GM23338 (cell line): ENCODE measurements at regions not wholly inside any gene's neighbourhood (a gene's known extent, or its start where the extent isn't known, plus 50 kb on each side); places are given as distances from the start of the nearest gene placed in this dataset.

Source experiments
- ATAC-seq: fragments of 200-7000 bp; cut with Tn5 transposase; 3 replicates; pipeline ENCODE4 v1.9.1; 2020
- DNase-seq: peaks from one replicate; pipeline ENCODE4 v3.0.0-alpha.2; 2015; ENCODE audit warnings: low spot score
- H2AFZ ChIP-seq: fragments of 200-600 bp; sonication (generic); 2 replicates; pipeline ENCODE4 v1.8.0; 2016; ENCODE audit warnings: antibody characterized with exemption, mild to moderate bottlenecking, moderate library complexity
- H3F3A ChIP-seq: fragments of 200-600 bp; sonication (generic); replicated peaks from 2 replicates; pipeline ENCODE4 v1.8.0; 2017; ENCODE audit warnings: antibody characterized with exemption, mixed run types, low read depth
- H3K27ac ChIP-seq: fragments of 200-600 bp; sonication (generic); 2 replicates; pipeline ENCODE4 v1.6.1; 2016; ENCODE audit warnings: low read depth
- H3K27me3 ChIP-seq: fragments of 200-600 bp; sonication (generic); 2 replicates; pipeline ENCODE4 v1.8.0; 2016; ENCODE audit warnings: mild to moderate bottlenecking, mixed run types, moderate library complexity; ENCODE audit not compliant: insufficient read depth
- H3K36me3 ChIP-seq: fragments of 200-600 bp; sonication (generic); 2 replicates; pipeline ENCODE4 v1.8.0; 2016; ENCODE audit warnings: mild to moderate bottlenecking; ENCODE audit not compliant: insufficient read depth
- H3K4me1 ChIP-seq: fragments of 200-600 bp; sonication (generic); 2 replicates; pipeline ENCODE4 v1.8.0; 2016; ENCODE audit warnings: mild to moderate bottlenecking, moderate library complexity; ENCODE audit not compliant: insufficient read depth
- H3K4me2 ChIP-seq: fragments of 200-600 bp; sonication (generic); 2 replicates; pipeline ENCODE4 v1.7.1; 2017; ENCODE audit warnings: mixed run types
- H3K4me3 ChIP-seq: fragments of 200-600 bp; sonication (generic); 2 replicates; pipeline ENCODE4 v1.6.1; 2016; ENCODE audit warnings: mixed run types
- H3K79me2 ChIP-seq: fragments of 200-600 bp; sonication (generic); replicated peaks from 2 replicates; pipeline ENCODE4 v1.8.0; 2017; ENCODE audit warnings: mild to moderate bottlenecking; ENCODE audit not compliant: insufficient read depth
- H3K9me2 ChIP-seq: fragments of 200-600 bp; sonication (generic); 2 replicates; pipeline ENCODE4 v1.8.0; 2017; ENCODE audit not compliant: insufficient read depth
- H4K20me1 ChIP-seq: fragments of 200-600 bp; sonication (generic); replicated peaks from 2 replicates; pipeline ENCODE4 v1.8.0; 2017; ENCODE audit warnings: mild to moderate bottlenecking; ENCODE audit not compliant: insufficient read depth
- H3K27ac Mint-ChIP-seq: 2 replicates; pipeline ENCODE4 v1.8.0; 2020; ENCODE audit warnings: inconsistent platforms, mild to moderate bottlenecking, moderate library complexity, mixed read lengths
- H3K27me3 Mint-ChIP-seq: 3 replicates; pipeline ENCODE4 v1.8.0; 2022; ENCODE audit warnings: low read depth, mild to moderate bottlenecking, moderate library complexity, mixed read lengths, inconsistent platforms; ENCODE audit not compliant: insufficient read depth, poor library complexity
- H3K36me3 Mint-ChIP-seq: 3 replicates; pipeline ENCODE4 v1.8.0; 2021; ENCODE audit warnings: low read depth, mild to moderate bottlenecking, inconsistent platforms, moderate library complexity, mixed read lengths
- H3K4me1 Mint-ChIP-seq: 3 replicates; pipeline ENCODE4 v1.8.0; 2020; ENCODE audit warnings: mild to moderate bottlenecking, inconsistent platforms, mixed read lengths
- H3K4me3 Mint-ChIP-seq: 3 replicates; pipeline ENCODE4 v1.8.0; 2021; ENCODE audit warnings: moderate library complexity, mild to moderate bottlenecking, inconsistent platforms, mixed read lengths
- H3K9me3 Mint-ChIP-seq: 3 replicates; pipeline ENCODE4 v1.8.0; 2020; ENCODE audit warnings: moderate library complexity, mild to moderate bottlenecking, inconsistent platforms, mixed read lengths
- CREB1 ChIP-seq: fragments of 250-450 bp; sonication (Bioruptor Pico); IDR thresholded peaks from 2 replicates; pipeline ENCODE4 v1.5.0; 2020; ENCODE audit warnings: low read depth, mild to moderate bottlenecking, moderate library complexity
- ETS1 ChIP-seq: IDR thresholded peaks from 2 replicates; pipeline ENCODE4 v1.6.1; 2016; ENCODE audit warnings: antibody characterized with exemption
- EZH2phosphoT487 ChIP-seq: fragments of 200-600 bp; sonication (generic); IDR thresholded peaks from one replicate; pipeline ENCODE4 v1.8.1; 2018; ENCODE audit warnings: antibody characterized with exemption; ENCODE audit not compliant: unreplicated experiment
- JUNB ChIP-seq: IDR thresholded peaks from one replicate; pipeline ENCODE4 v1.6.1; 2016; ENCODE audit warnings: antibody characterized with exemption; ENCODE audit not compliant: unreplicated experiment
- NANOG ChIP-seq: IDR thresholded peaks from 2 replicates; pipeline ENCODE4 v1.6.1; 2016; ENCODE audit warnings: antibody characterized with exemption, borderline replicate concordance
- POLR2AphosphoS5 ChIP-seq: IDR thresholded peaks from 2 replicates; pipeline ENCODE4 v1.6.1; 2016; ENCODE audit warnings: antibody characterized with exemption, low read depth
- REST ChIP-seq: IDR thresholded peaks from one replicate; pipeline ENCODE4 v1.6.1; 2018; ENCODE audit warnings: antibody characterized with exemption; ENCODE audit not compliant: unreplicated experiment
- STAT1 ChIP-seq: IDR thresholded peaks from one replicate; pipeline ENCODE4 v1.6.1; 2016; ENCODE audit warnings: antibody characterized with exemption; ENCODE audit not compliant: unreplicated experiment
- ZNF114 ChIP-seq: fragments of 250-450 bp; sonication (Bioruptor Pico); IDR thresholded peaks from 2 replicates; pipeline ENCODE4 v1.5.0; 2020; ENCODE audit warnings: mild to moderate bottlenecking, moderate library complexity
- ZNF331 ChIP-seq: fragments of 250-450 bp; sonication (Bioruptor Pico); IDR thresholded peaks from 2 replicates; pipeline ENCODE4 v1.5.0; 2020; ENCODE audit warnings: low read depth, mild to moderate bottlenecking, moderate library complexity
- ZNF462 ChIP-seq: fragments of 250-450 bp; sonication (Bioruptor Pico); IDR thresholded peaks from 2 replicates; pipeline ENCODE4 v1.5.0; 2020; ENCODE audit warnings: mild to moderate bottlenecking, moderate library complexity

GRCh38 chr13:36512771-36513170 is 80.5 kb downstream of the CCNA1 start (continued):
- TF ChIP-seq ETS1 (no peak), POLR2AphosphoS5 (no peak), CREB1 (CRISPR knock-in tag) (no peak), REST (no peak)

- Histone ChIP-seq H3F3A (no peaks in the 10 kb centered on the region), H3K4me3 (no peak overlapping the region), H3K4me2 (no peak overlapping the region), H3K9me2 (no peaks in the 10 kb centered on the region; the same call in none of the 2 replicates), H3K27ac (no peak overlapping the region), H3K79me2 (no peaks in the 10 kb centered on the region), H2AFZ (peak overlapping the region; percentile 85; the same call in 1 of the 2 replicates), H3K4me1 (peaks cover 8% of the 10 kb centered on the region), H3K36me3 (no peaks in the 10 kb centered on the region), H4K20me1 (no peaks in the 10 kb centered on the region), H3K27me3 (no peaks in the 10 kb centered on the region)
- H3K4me3 Mint-ChIP-seq = no peak overlapping the region
- H3K27me3 Mint-ChIP-seq = no peaks in the 10 kb centered on the region
- H3K27ac Mint-ChIP-seq = no peak overlapping the region
- no peaks in the 10 kb centered on the region; the same call in 2 of the 3 replicates for H3K36me3 Mint-ChIP-seq
- peaks cover 9% of the 10 kb centered on the region for H3K4me1 Mint-ChIP-seq
- no peak for ATAC-seq
- no peak for DNase-seq
- H3K9me3 Mint-ChIP-seq = no peaks in the 10 kb centered on the region
- no peak for TF ChIP-seq ZNF114 (CRISPR knock-in tag)
- TF ChIP-seq ZNF331 (CRISPR knock-in tag) = no peak
- TF ChIP-seq JUNB = no peak
- TF ChIP-seq POLR2AphosphoS5 = no peak
- no peak for TF ChIP-seq NANOG
- no peak for TF ChIP-seq CREB1 (CRISPR knock-in tag)
- no peak for TF ChIP-seq ZNF462
- TF ChIP-seq STAT1 = no peak
- TF ChIP-seq ETS1 = no peak
- TF ChIP-seq EZH2phosphoT487 = no peak
These were observed 81.0 kb downstream of the CCNA1 start for GRCh38 chr13:36513266-36513665.
